B cell (primary cell): ENCODE measurements at regions not wholly inside any gene's neighbourhood (a gene's known extent, or its start where the extent isn't known, plus 50 kb on each side); places are given as distances from the start of the nearest gene placed in this dataset.

Experiments used
- ATAC-seq: fragments of 200-7000 bp; cut with Tn5 transposase; one replicate; pipeline ENCODE4 v1.10.0; 2021; ENCODE audit warnings: low read depth, mild to moderate bottlenecking, moderate number of reproducible peaks, moderate library complexity
- CTCF ChIA-PET: fragments of 350-600 bp; sonication (Branson Sonifier 250); formaldehyde crosslinking; loops from one replicate; lab custom pipeline; 2021; ENCODE audit warnings: antibody characterized with exemption, inconsistent platforms; lab: Charles Lee
- POLR2A ChIA-PET: fragments of 350-600 bp; sonication (Branson Sonifier 250); formaldehyde crosslinking; loops from one replicate; lab custom pipeline; 2021; ENCODE audit warnings: antibody characterized with exemption; lab: Charles Lee
- DNase-seq: peaks from one replicate; pipeline ENCODE4 v3.0.0; 2013
- H2AFZ ChIP-seq: 2 replicates; pipeline ENCODE4 v1.6.1; 2012; ENCODE audit warnings: mild to moderate bottlenecking, low read depth, low read length; ENCODE audit not compliant: insufficient read depth, poor library complexity, severe bottlenecking
- H3K27ac ChIP-seq, 2 donors: 1 replicate in 1 of 2; 2 replicates in 1 of 2; pipeline ENCODE4 v1.5.1; 2012 to 2013; ENCODE audit warnings: low read length in 2 of 2, mild to moderate bottlenecking in 2 of 2, moderate library complexity in 1 of 2
- H3K27me3 ChIP-seq, 4 experiments: fragments of 200-600 bp in 1 of 4; sonication (generic) in 1 of 4; replicated peaks in 1 of 4; 1 replicate in 2 of 4; 2 replicates in 2 of 4; pipeline versions ENCODE4 v1.6.1 to v1.7.0; 2013 to 2016; ENCODE audit warnings: low read length in 3 of 4, mild to moderate bottlenecking in 2 of 4, mixed read lengths in 1 of 4, moderate library complexity in 1 of 4; ENCODE audit not compliant: insufficient read depth in 4 of 4, control insufficient read depth in 3 of 4; ENCODE audit errors: control extremely low read depth in 1 of 4
- H3K36me3 ChIP-seq, 2 experiments: replicated peaks in 1 of 2; 1 replicate in 1 of 2; 2 replicates in 1 of 2; pipeline versions ENCODE4 v1.6.1 to v1.7.1; 2013; ENCODE audit warnings: low read length in 1 of 2; ENCODE audit not compliant: insufficient read depth in 2 of 2, control insufficient read depth in 1 of 2; ENCODE audit errors: control extremely low read depth in 1 of 2, extremely low read depth in 1 of 2
- H3K4me1 ChIP-seq, 2 donors: fragments of 200-600 bp in 1 of 2; sonication (generic) in 1 of 2; 1 replicate in 1 of 2; 2 replicates in 1 of 2; pipeline versions ENCODE4 v1.5.1 to v1.6.1; 2013 to 2017; ENCODE audit warnings: low read length in 2 of 2; ENCODE audit not compliant: control insufficient read depth in 2 of 2, insufficient read depth in 2 of 2
- H3K4me2 ChIP-seq: replicated peaks from 2 replicates; pipeline ENCODE3; 2012; ENCODE audit warnings: mild to moderate bottlenecking, low read depth, low read length; ENCODE audit not compliant: poor library complexity, severe bottlenecking
- H3K4me3 ChIP-seq, 5 experiments: fragments of 200-600 bp in 1 of 5; sonication (generic) in 1 of 5; 1 replicate in 3 of 5; 2 replicates in 2 of 5; pipeline versions ENCODE4 v1.5.1 to v1.7.0; 2011 to 2016; ENCODE audit warnings: low read length in 4 of 5, mild to moderate bottlenecking in 4 of 5, low read depth in 2 of 5, control low read depth in 1 of 5, moderate library complexity in 1 of 5; ENCODE audit not compliant: insufficient read depth in 1 of 5; ENCODE audit errors: control extremely low read depth in 1 of 5, extremely low read depth in 1 of 5
- H3K79me2 ChIP-seq: fragments of 200-600 bp; sonication (generic); one replicate; pipeline ENCODE4 v1.6.0; 2016; ENCODE audit warnings: low read length; ENCODE audit not compliant: control insufficient read depth, insufficient read depth
- H3K9ac ChIP-seq: fragments of 200-600 bp; sonication (generic); 2 replicates; pipeline ENCODE4 v1.6.1; 2017; ENCODE audit warnings: mild to moderate bottlenecking, low read length, moderate library complexity
- H3K9me3 ChIP-seq, 3 donors: one replicate each; pipeline versions ENCODE4 v1.6.1 to v1.7.1; 2013; ENCODE audit warnings: low read length in 2 of 3; ENCODE audit not compliant: control insufficient read depth in 2 of 3, insufficient read depth in 1 of 3; ENCODE audit errors: control extremely low read depth in 1 of 3
- H4K20me1 ChIP-seq: 2 replicates; pipeline ENCODE4 v1.6.0; 2012; ENCODE audit warnings: mild to moderate bottlenecking, low read length; ENCODE audit not compliant: insufficient read depth, control insufficient read depth, poor library complexity, severe bottlenecking
- H3K27ac Mint-ChIP-seq: one replicate; pipeline ENCODE4 v1.8.0; 2021; ENCODE audit warnings: mixed read lengths
- H3K27me3 Mint-ChIP-seq: one replicate; pipeline ENCODE4 v1.8.0; 2021; ENCODE audit warnings: mixed read lengths
- H3K4me1 Mint-ChIP-seq: one replicate; pipeline ENCODE4 v1.8.0; 2021; ENCODE audit warnings: mixed read lengths
- H3K4me3 Mint-ChIP-seq: one replicate; pipeline ENCODE4 v1.8.0; 2021; ENCODE audit warnings: mixed read lengths
- H3K9me3 Mint-ChIP-seq: one replicate; pipeline ENCODE4 v1.8.0; 2022; ENCODE audit warnings: mixed read lengths; ENCODE audit not compliant: insufficient read depth
- EZH2 ChIP-seq: IDR thresholded peaks from 2 replicates; pipeline ENCODE4 v1.6.1; 2012; ENCODE audit warnings: borderline replicate concordance, low read depth, mild to moderate bottlenecking, moderate library complexity, low read length; ENCODE audit not compliant: insufficient read depth, poor library complexity, severe bottlenecking
- WGBS: methylation state at CpG from one replicate; pipeline ENCODE4 v1.1.5; 2013; ENCODE audit warnings: missing lambda C conversion rate; ENCODE audit not compliant: insufficient coverage; 5-methylcytosine and 5-hydroxymethylcytosine counted together
- intact Hi-C: fragments of 100-400 bp; cut with micrococcal nuclease; formaldehyde crosslinking; loops from one replicate; pipeline ENCODE4 v1.10.0; 2022
- TF ChIP-seq, protein P1 (sequence below): fragments of 200-600 bp; IDR thresholded peaks from one replicate; pipeline ENCODE4 v1.8.0; 2022; ENCODE audit warnings: antibody characterized with exemption, mild to moderate bottlenecking

DNA sequence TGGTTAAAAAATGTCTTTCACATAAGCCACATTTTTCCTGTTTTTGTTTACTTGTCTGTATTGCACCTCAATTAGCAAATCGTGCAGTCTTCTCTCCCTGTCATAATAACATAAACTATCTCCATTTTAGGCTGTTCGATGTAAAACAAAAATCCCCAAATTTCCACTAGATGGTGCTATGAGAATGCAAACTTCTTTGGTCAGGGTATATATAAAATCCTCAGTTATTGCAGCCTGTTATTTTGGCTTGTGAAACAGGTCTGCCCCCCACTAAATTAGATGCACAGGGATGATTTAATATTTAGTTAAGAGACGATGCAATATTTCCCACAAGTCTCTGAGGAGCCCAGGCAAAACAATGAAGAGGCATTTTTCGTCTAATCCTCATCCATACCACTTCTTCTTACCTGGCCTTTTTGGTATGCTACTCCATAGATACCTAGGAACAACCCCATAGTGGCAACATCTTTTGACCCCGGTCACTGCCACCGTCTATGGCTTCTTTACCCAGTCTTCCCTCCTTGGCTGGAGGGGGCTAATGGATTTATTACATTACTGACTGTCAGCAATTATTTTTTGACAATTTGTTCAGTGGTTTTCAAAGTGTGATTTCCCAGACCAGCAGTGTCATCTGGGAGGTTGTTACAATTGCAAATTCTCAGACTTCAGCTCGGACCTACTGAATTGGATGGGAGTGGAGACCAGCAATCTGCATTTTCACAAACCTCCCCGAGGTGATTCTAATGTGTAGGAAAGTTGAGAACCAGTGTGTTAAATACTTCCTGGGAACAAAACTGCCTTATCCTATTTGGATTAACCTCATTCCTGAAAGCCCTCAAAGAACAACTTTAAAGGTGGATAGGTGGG, 117.4 kb upstream of the CWC22 start:
- ChIA-PET CTCF (interaction anchor here (0.9 to 5.8 kb wide), 22 partner anchors 8 to 1780 kb away, joined by 3 to 163 read pairs (median 4); no protein-coding TSS in a partner anchor), POLR2A (no interaction called here)
- H3K9me3 ChIP-seq = no peaks in the 10 kb centered on the region
- peak; percentile 32 for ATAC-seq
- WGBS = 75% methylated on average over 1 of the region's 8 CpGs
- DNase-seq = peak; percentile 65
- peaks cover 0 to 5% of the 10 kb centered on the region in 2 donors for H3K4me1 ChIP-seq
- H3K79me2 ChIP-seq = no peaks in the 10 kb centered on the region
- no peaks in the 10 kb centered on the region for H3K36me3 ChIP-seq
- H3K27me3 Mint-ChIP-seq = peaks cover 13% of the 10 kb centered on the region
- TF ChIP-seq, protein P1, sequence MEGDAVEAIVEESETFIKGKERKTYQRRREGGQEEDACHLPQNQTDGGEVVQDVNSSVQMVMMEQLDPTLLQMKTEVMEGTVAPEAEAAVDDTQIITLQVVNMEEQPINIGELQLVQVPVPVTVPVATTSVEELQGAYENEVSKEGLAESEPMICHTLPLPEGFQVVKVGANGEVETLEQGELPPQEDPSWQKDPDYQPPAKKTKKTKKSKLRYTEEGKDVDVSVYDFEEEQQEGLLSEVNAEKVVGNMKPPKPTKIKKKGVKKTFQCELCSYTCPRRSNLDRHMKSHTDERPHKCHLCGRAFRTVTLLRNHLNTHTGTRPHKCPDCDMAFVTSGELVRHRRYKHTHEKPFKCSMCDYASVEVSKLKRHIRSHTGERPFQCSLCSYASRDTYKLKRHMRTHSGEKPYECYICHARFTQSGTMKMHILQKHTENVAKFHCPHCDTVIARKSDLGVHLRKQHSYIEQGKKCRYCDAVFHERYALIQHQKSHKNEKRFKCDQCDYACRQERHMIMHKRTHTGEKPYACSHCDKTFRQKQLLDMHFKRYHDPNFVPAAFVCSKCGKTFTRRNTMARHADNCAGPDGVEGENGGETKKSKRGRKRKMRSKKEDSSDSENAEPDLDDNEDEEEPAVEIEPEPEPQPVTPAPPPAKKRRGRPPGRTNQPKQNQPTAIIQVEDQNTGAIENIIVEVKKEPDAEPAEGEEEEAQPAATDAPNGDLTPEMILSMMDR = peak; percentile 68
- no peak for TF ChIP-seq EZH2
- no peaks in the 10 kb centered on the region for H3K9me3 Mint-ChIP-seq
- H2AFZ ChIP-seq = no peak overlapping the region
- H3K4me3 Mint-ChIP-seq = no peak overlapping the region
- no peaks in the 10 kb centered on the region for H4K20me1 ChIP-seq
- no peak overlapping the region for H3K4me2 ChIP-seq
- H3K9ac ChIP-seq = no peak overlapping the region
- no peak overlapping the region for H3K27ac Mint-ChIP-seq
- H3K4me3 ChIP-seq = no peak overlapping the region
- no peak overlapping the region for H3K27ac ChIP-seq
- intact Hi-C loops = loop anchor here (1.0 to 10.0 kb wide), 5 partner anchors 934 to 1950 kb away; no protein-coding TSS in a partner anchor
- H3K4me1 Mint-ChIP-seq = peaks cover 4% of the 10 kb centered on the region
- H3K27me3 ChIP-seq = peaks cover 0 to 4% (median 0%) of the 10 kb centered on the region in 4 experiments

DNA sequence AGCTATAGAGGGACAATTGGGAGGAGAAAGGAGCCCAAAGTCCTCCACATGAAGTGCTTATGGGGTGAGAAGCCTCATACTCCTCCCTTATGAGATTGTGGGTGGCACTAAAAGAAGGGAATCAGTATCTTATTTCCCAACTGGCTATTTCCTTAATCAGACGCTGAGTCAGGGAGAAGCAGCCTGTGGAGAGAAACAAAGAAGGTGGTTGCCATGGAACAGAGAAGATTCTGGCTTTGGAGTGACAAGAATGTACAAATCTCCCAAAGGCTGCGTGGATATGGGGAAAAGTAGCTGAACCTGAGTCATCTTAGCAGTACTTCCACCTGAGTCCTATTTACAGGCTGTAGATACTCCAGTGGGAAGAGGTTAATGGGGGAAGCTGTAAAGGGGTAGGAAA, 115.8 kb upstream of the CWC22 start:
- no peaks in the 10 kb centered on the region for H3K79me2 ChIP-seq
- POLR2A ChIA-PET = no interaction called here
- H3K27ac ChIP-seq = no peak overlapping the region
- no peaks in the 10 kb centered on the region for H3K9me3 Mint-ChIP-seq
- no peak overlapping the region for H2AFZ ChIP-seq
- TF ChIP-seq, protein P1 = no peak
- no peak for TF ChIP-seq EZH2
- H3K27me3 Mint-ChIP-seq = peaks cover 7% of the 10 kb centered on the region
- no peaks in the 10 kb centered on the region for H3K9me3 ChIP-seq
- 80% methylated on average over 1 of the region's 2 CpGs for WGBS
- CTCF ChIA-PET = interaction anchor here (1.0 to 5.8 kb wide), 13 partner anchors 8 to 1956 kb away, joined by 3 to 163 read pairs (median 6); no protein-coding TSS in a partner anchor
- H3K36me3 ChIP-seq = no peaks in the 10 kb centered on the region
- ATAC-seq (no peak), DNase-seq (no peak)
- H3K27me3 ChIP-seq = peaks cover 0 to 4% (median 0%) of the 10 kb centered on the region in 4 experiments
- intact Hi-C loops = loop anchor here (10.0 kb wide), 1 partner anchor 1952 kb away; no protein-coding TSS in a partner anchor
- no peaks in the 10 kb centered on the region for H4K20me1 ChIP-seq
- H3K4me3 Mint-ChIP-seq = no peak overlapping the region
- no peak overlapping the region for H3K9ac ChIP-seq
- peaks cover 0 to 5% of the 10 kb centered on the region in 2 donors for H3K4me1 ChIP-seq
- H3K4me1 Mint-ChIP-seq = peaks cover 4% of the 10 kb centered on the region
- no peak overlapping the region for H3K4me2 ChIP-seq
- no peak overlapping the region for H3K4me3 ChIP-seq
- no peak overlapping the region for H3K27ac Mint-ChIP-seq
